ENCODE measurements at regions not wholly inside any gene's neighbourhood (a gene's known extent, or its start where the extent isn't known, plus 50 kb on each side); places are given as distances from the start of the nearest gene placed in this dataset.

GRCh38 chr5:135088911-135089310, 54.9 kb upstream of the PITX1 start:
- Histone ChIP-seq H3K4me3 (no peak overlapping the region), H3K4me1 (no peaks in the 10 kb centered on the region), H3K27me3 (ENCODE audit: low read depth) (peaks cover 24% of the 10 kb centered on the region), H3K9me3 (replicated peaks) (no peaks in the 10 kb centered on the region), H3K27ac (replicated peaks) (no peak overlapping the region), H3K36me3 (no peaks in the 10 kb centered on the region)
- no peak for TF ChIP-seq CTCF (IDR thresholded peaks at IDR 0.05; ENCODE audit: borderline replicate concordance)
- intact Hi-C loops (cut with micrococcal nuclease), result no loop called here
- DNase-seq, result no peak

DNA sequence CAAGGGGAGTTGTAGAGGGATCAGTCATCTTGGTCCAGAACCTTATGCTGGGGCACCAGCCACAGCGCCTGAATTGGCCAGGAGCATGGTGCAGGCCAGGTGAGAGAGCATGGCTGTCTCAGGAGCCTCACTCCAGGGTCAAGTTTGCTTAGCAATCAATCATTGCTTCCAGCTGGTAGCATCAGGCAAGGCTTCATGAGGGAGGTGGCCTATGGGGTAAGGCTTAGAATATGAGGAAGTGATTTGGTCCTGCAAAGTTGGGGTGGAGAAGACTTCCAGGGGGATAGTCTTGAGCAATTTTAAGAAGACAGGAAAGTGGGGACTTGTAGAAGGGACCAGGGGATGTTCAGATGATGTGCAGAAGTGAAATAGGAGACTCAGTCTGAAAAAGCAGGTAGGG, 53.9 kb upstream of the PITX1 start:
- Histone ChIP-seq H3K27ac (replicated peaks) (no peak overlapping the region), H3K27me3 (ENCODE audit: low read depth) (peaks cover 24% of the 10 kb centered on the region), H3K36me3 (no peaks in the 10 kb centered on the region), H3K4me3 (no peak overlapping the region), H3K4me1 (no peaks in the 10 kb centered on the region), H3K9me3 (replicated peaks) (no peaks in the 10 kb centered on the region)
- intact Hi-C loops (cut with micrococcal nuclease), result no loop called here
- TF ChIP-seq CTCF (IDR thresholded peaks at IDR 0.05; ENCODE audit: borderline replicate concordance), result no peak
- no peak for DNase-seq

DNA sequence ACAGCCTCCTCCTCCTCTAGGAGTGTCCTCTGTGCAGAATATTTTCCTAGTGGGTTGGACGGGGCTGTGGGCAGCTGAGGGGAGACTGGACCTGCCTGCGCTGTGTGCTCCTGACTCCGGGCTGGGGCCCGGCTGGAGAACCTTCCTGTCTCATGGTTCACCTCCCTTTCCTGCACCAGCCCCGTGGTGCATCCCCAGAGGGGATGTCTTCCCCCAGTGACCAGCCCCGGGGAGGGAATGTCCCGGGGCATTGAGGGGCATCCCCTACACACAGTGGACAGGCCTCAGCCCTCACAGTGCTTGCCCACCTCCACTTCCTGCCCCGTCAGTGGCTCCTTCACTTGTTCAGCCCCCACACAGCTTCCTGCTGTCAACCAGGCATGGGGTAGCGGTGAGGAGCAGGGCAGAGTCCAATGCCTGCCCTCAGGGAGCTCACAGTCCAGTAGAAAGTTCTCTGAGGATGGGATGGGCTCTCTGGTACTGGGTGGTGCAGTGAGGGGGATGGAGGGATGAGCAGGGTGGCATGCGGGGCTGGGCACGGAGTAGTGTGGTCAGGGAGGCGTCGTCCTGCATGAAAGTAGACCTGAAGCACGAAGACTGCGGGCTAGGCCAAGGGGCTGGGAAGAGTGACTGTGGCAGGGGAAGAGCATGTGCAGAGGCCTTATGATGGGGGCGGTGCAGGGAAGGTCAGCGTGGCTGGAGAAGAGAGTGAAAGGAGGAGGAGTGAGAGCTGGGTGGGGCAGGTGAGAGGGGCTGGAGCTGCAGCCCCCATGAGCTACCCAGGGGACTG, 52.1 kb upstream of the PITX1 start:
- intact Hi-C loops (cut with micrococcal nuclease), result no loop called here
- Histone ChIP-seq H3K36me3 (no peaks in the 10 kb centered on the region), H3K27me3 (ENCODE audit: low read depth) (peaks cover 24% of the 10 kb centered on the region), H3K4me1 (no peaks in the 10 kb centered on the region), H3K9me3 (replicated peaks) (peaks cover 16% of the 10 kb centered on the region), H3K4me3 (no peak overlapping the region), H3K27ac (replicated peaks) (no peak overlapping the region)
- DNase-seq, result no peak
- TF ChIP-seq CTCF (IDR thresholded peaks at IDR 0.05; ENCODE audit: borderline replicate concordance), result no peak

DNA sequence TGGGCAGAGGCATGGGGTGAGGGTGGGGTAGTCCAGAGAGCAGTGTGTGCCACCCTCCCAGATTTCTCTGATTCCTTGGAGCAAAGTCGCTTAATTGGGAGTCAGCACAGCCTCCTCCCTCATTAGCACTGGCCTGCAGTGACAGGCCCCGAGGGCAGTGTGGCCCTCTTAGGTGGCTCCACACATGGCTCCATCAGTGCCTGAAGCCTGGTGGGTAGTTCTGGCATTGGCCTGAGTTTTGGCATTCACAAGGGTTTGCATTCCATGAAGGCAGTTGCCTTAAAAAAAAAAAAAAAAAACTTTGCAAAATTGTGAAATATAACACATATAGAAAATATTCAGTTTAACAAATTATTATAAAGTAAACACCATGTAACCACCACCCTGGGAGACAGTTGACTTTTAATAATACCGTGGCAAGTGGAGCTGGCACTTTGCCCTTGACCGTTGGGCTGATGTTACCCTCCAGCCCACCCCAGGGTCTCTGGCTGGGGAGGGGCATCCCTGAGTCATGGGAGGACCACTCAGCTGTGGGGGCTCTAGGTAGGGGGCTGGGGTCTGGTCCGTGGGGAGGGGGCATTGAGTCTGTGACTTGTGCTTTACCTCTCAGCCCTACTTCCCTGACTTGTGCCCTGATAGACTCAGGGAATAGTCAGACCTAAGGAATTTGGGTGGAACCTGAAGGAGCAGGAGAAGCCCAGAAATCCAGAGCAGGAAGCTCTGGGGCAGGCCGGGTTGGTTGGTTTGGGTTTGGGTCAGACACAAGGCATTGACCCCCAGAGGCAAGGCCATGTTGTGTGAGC, 51.3 kb upstream of the PITX1 start:
- intact Hi-C loops (cut with micrococcal nuclease), result no loop called here

More for the DNA sequence above, 51.3 kb upstream of the PITX1 start:
- Histone ChIP-seq H3K36me3 (no peaks in the 10 kb centered on the region), H3K9me3 (replicated peaks) (peaks cover 24% of the 10 kb centered on the region), H3K4me3 (no peak overlapping the region), H3K4me1 (no peaks in the 10 kb centered on the region), H3K27ac (replicated peaks) (no peak overlapping the region), H3K27me3 (ENCODE audit: low read depth) (peaks cover 24% of the 10 kb centered on the region)
- no peak for DNase-seq
- no peak for TF ChIP-seq CTCF (IDR thresholded peaks at IDR 0.05; ENCODE audit: borderline replicate concordance)

Data from left ventricle myocardium inferior (tissue), 1 donor.